PC-3 (cell line): ENCODE measurements at regions not wholly inside any gene's neighbourhood (a gene's known extent, or its start where the extent isn't known, plus 50 kb on each side); places are given as distances from the start of the nearest gene placed in this dataset.

Experiments used
- CTCF ChIP-seq: fragments of 300-600 bp; sonication (generic); conservative IDR thresholded peaks from 2 replicates; pipeline ENCODE4 v1.5.1; 2017; ENCODE audit warnings: antibody characterized with exemption, low read depth, mild to moderate bottlenecking, low read length
- EZH2 ChIP-seq: fragments of 300-600 bp; sonication (generic); IDR thresholded peaks from one replicate; pipeline ENCODE4 v1.6.1; 2017; ENCODE audit warnings: antibody characterized with exemption, mild to moderate bottlenecking, low read length; ENCODE audit not compliant: unreplicated experiment
- EZH2phosphoT487 ChIP-seq: fragments of 300-600 bp; sonication (generic); IDR thresholded peaks from 2 replicates; pipeline ENCODE4 v1.6.1; 2018; ENCODE audit warnings: mild to moderate bottlenecking, antibody characterized with exemption, low read length, borderline replicate concordance

GRCh38 chr7:89474456-89474855, 678.9 kb upstream of the TEX47 start:
- TF ChIP-seq CTCF (no peak), EZH2 (no peak), EZH2phosphoT487 (no peak)
